ENCODE measurements at regions not wholly inside any gene's neighbourhood (a gene's known extent, or its start where the extent isn't known, plus 50 kb on each side); places are given as distances from the start of the nearest gene placed in this dataset.
"Not testable (repeated sequence)": the region's sequence is repeated elsewhere in the genome, so short reads cannot be mapped to it uniquely, and the experiment has no call there.

DNA sequence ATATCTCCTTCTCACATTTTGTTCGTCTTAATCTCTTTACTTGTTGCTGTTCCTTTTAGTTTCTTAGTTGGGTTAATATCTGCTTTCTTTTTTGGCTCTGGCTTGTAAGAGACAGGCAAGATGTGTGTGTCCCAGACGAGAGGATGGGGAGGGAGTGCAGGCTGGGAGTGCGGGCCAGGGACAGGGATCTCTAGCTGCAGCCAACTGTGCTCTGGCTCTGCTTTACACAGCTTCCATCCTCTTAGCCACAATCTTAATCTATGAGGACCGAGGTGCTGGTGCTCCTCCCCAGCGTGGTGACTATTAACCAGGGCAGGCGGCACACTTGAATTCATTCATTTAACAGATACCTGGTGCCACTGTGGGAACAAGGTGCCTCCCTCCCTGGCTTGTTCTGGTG, 70.9 kb upstream of the WASF3 start:
- TF ChIP-seq, protein P1, sequence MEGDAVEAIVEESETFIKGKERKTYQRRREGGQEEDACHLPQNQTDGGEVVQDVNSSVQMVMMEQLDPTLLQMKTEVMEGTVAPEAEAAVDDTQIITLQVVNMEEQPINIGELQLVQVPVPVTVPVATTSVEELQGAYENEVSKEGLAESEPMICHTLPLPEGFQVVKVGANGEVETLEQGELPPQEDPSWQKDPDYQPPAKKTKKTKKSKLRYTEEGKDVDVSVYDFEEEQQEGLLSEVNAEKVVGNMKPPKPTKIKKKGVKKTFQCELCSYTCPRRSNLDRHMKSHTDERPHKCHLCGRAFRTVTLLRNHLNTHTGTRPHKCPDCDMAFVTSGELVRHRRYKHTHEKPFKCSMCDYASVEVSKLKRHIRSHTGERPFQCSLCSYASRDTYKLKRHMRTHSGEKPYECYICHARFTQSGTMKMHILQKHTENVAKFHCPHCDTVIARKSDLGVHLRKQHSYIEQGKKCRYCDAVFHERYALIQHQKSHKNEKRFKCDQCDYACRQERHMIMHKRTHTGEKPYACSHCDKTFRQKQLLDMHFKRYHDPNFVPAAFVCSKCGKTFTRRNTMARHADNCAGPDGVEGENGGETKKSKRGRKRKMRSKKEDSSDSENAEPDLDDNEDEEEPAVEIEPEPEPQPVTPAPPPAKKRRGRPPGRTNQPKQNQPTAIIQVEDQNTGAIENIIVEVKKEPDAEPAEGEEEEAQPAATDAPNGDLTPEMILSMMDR (IDR thresholded peaks at IDR 0.05) = no peak
- TF ChIP-seq EP300 (IDR thresholded peaks at IDR 0.05) (no peak), POLR2AphosphoS5 (IDR thresholded peaks at IDR 0.05) (no peak), POLR2A (IDR thresholded peaks at IDR 0.05) (no peak)
- Histone ChIP-seq H3K9me3 (no peaks in the 10 kb centered on the region), H3K4me1 (peaks cover 0 to 16% (median 0%) of the 10 kb centered on the region in 3 donors), H3K27ac (peak overlapping the region in 2 of 4 donors; percentile 43 to 67), H3K27me3 (no peaks in the 10 kb centered on the region), H3K4me3 (no peak overlapping the region), H3K36me3 (no peaks in the 10 kb centered on the region)
- WGBS, 2 donors (ENCODE audit: low coverage in 1 of 2) = 50 to 52% methylated on average over 1 to 6 of the region's 6 CpGs
- no peak for ATAC-seq

DNA sequence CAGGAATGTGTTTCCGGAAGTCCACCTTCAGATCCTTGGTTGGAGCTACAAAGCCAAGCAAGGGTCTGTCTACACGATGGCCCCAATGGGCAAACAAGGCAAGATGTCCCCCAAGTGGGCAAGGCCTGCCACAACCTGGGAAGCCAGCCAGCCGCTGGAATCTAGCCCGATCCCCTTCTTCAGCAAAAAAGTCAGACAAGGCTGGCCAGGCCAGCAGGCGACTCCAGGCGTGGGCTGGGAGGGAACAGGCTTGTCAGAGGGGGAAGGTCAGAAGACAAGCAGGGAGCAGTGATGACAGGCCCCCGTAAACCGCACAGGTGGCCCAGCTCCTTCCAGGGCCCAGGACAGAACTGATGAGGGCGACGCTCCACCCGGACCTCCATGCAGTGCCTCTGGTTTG, 69.7 kb upstream of the WASF3 start:
- Histone ChIP-seq H3K27ac (no peak overlapping the region), H3K4me1 (peaks cover 0 to 16% (median 0%) of the 10 kb centered on the region in 3 donors), H3K9me3 (no peaks in the 10 kb centered on the region), H3K27me3 (no peaks in the 10 kb centered on the region), H3K36me3 (no peaks in the 10 kb centered on the region), H3K4me3 (no peak overlapping the region)
- no peak for TF ChIP-seq POLR2A (IDR thresholded peaks at IDR 0.05)
- no peak for TF ChIP-seq POLR2AphosphoS5 (IDR thresholded peaks at IDR 0.05)
- TF ChIP-seq, protein P1 (IDR thresholded peaks at IDR 0.05) = no peak
- TF ChIP-seq EP300 (IDR thresholded peaks at IDR 0.05) = no peak
- WGBS, 2 donors (ENCODE audit: low coverage in 1 of 2) = 73% methylated on average over 3 of the region's 11 CpGs; no CpG with 5 or more reads in 1 of the 2 donors
- ATAC-seq = no peak

DNA sequence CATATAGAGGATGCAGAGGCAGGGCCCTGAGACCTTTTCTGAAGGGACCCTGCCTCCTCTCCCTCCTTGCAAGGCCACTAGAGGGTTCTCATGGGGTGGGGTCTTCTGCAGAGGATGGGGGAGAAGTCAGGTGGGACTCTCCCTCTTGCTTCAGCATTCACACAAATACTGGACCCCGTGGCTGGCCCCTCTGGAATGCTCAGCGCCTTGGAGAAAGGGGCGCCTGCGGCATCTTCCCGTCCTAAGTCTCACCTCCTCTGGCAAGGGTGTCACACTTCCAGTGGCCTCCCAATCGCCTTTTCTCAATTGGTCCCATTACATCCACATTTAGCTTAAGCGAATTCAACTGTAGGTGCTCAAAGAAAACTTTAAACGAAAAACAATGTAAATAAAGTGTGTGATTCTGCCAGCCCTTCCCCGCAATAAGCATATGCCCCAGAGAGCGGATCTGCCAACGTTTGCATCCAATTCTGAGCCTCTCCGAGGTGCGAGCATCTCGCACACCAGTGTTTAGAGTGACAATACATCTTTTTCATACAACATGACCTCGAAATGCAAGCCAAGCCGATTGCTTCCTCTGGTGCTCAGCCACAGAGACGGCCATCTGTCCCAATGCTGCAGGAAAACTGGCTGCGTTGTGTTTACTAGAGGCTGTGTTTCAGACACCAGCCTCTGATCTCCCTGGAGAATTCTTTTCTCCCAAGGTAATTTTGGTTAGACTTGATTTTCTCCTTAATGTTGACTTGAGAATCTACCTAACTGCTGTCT, 69.1 kb upstream of the WASF3 start:
- H3K27ac ChIP-seq = no peak overlapping the region
- 85 to 87% methylated on average over 12 to 13 of the region's 18 CpGs for WGBS, 2 donors (ENCODE audit: low coverage in 1 of 2)
- H3K27me3 ChIP-seq = no peaks in the 10 kb centered on the region
- no peak overlapping the region for H3K4me3 ChIP-seq
- H3K9me3 ChIP-seq = no peaks in the 10 kb centered on the region
- no peak for ATAC-seq
- TF ChIP-seq POLR2A (IDR thresholded peaks at IDR 0.05) (no peak), EP300 (IDR thresholded peaks at IDR 0.05) (no peak), POLR2AphosphoS5 (IDR thresholded peaks at IDR 0.05) (no peak)
- TF ChIP-seq, protein P1 (IDR thresholded peaks at IDR 0.05) = no peak
- H3K4me1 ChIP-seq = peaks cover 0 to 16% (median 0%) of the 10 kb centered on the region in 3 donors
- no peaks in the 10 kb centered on the region for H3K36me3 ChIP-seq

DNA sequence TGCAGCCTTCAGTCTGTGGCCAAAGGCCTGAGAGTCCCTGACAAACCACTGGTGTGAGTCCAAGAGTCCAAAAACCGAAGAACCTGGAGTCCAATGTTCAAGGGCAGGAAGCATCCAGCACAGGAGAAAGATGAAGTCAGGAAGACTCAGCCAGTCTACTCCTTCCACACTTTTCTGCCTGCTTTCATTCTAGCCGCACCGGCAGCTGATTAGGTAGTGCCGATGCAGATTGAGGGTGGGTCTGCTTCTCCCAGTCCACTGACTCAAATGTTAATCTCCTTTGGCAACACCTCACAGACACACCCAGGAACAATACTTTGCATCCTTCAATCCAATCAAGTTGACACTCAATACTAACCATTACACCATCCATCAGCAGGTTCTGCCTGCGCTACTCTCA, 65.2 kb upstream of the WASF3 start:
- not testable (repeated sequence) for H3K4me1 ChIP-seq, H3K27me3 ChIP-seq, H3K9me3 ChIP-seq, H3K36me3 ChIP-seq, H3K27ac ChIP-seq, H3K4me3 ChIP-seq, ATAC-seq
- WGBS, 2 donors (ENCODE audit: low coverage in 1 of 2) = 89 to 100% methylated on average over 3 to 5 of the region's 5 CpGs

DNA sequence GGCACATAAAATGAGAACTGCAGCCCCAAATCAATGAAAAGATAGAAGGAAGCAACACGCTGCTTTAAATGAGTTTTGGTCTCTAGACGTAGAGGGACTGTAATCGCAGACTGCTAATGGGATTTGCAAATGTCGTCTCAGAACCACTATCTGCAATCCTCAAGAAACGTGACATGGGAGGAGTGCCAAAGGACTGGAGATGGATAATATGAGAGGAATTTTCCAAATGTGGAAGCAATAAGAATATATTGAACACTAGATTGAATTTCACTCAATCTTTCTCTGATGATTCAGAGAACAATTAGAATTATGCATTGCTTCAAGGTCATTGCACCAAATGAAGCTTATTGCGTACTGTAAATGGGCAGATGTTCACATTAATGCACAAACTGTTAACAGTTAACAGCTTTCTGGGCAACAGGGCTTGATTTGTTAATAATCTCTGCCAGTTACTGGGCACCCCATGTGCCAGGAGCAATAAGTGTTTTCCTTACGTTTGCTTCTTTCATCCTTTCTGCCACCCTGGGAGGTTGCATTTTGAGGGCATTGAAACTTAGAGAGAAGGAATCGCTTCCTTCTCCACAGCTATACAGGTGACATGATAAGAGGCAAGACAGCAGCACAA, 62.8 kb upstream of the WASF3 start:
- TF ChIP-seq EP300 (IDR thresholded peaks at IDR 0.05) = no peak
- TF ChIP-seq, protein P1 (IDR thresholded peaks at IDR 0.05) = no peak
- no peak for TF ChIP-seq POLR2A (IDR thresholded peaks at IDR 0.05)
- no peak for TF ChIP-seq POLR2AphosphoS5 (IDR thresholded peaks at IDR 0.05)
- WGBS, 2 donors (ENCODE audit: low coverage in 1 of 2) = 55 to 58% methylated on average over 8 of the region's 8 CpGs
- H3K4me1 ChIP-seq = peaks cover 0 to 9% (median 0%) of the 10 kb centered on the region in 3 donors
- H3K36me3 ChIP-seq = no peaks in the 10 kb centered on the region
- H3K9me3 ChIP-seq = no peaks in the 10 kb centered on the region
- no peak overlapping the region for H3K27ac ChIP-seq
- peaks cover 3% of the 10 kb centered on the region for H3K27me3 ChIP-seq
- no peak for ATAC-seq
- no peak overlapping the region for H3K4me3 ChIP-seq

All from gastroesophageal sphincter (tissue), 4 donors.